SKM-1 treated with dmso at 0.1 percent for 144 hours (cell line): ENCODE measurements at regions not wholly inside any gene's neighbourhood (a gene's known extent, or its start where the extent isn't known, plus 50 kb on each side); places are given as distances from the start of the nearest gene placed in this dataset.
A peak's percentile ranks its signal among the peaks of the same experiment; 100 is the strongest.

Source experiments
- DNase-seq: peaks from one replicate; lab custom pipeline; 2025; ENCODE audit not compliant: unreplicated experiment; lab: John Stamatoyannopoulos, UW

GRCh38 chr15:96720251-96720650 lies 389.8 kb downstream of the NR2F2 start:
- DNase-seq = peak; percentile 91

- DNase-seq = peak; percentile 76
These were observed 390.2 kb downstream of the NR2F2 start for GRCh38 chr15:96720656-96721055.

GRCh38 chr15:96728591-96728990 lies 398.1 kb downstream of the NR2F2 start:
- peak; percentile 37 for DNase-seq

- DNase-seq = no peak
These were observed 402.2 kb downstream of the NR2F2 start for GRCh38 chr15:96732704-96733103.

GRCh38 chr15:96733721-96734120 lies 403.2 kb downstream of the NR2F2 start:
- DNase-seq = no peak

- no peak for DNase-seq
These were observed 405.2 kb downstream of the NR2F2 start for GRCh38 chr15:96735632-96736240.

- no peak for DNase-seq
These were observed 405.9 kb downstream of the NR2F2 start for GRCh38 chr15:96736384-96736783.

- peak; percentile 36 for DNase-seq
These were observed 406.9 kb downstream of the NR2F2 start for GRCh38 chr15:96737408-96737807.

- no peak for DNase-seq
These were observed 416.2 kb downstream of the NR2F2 start for GRCh38 chr15:96746665-96747064.

- DNase-seq = no peak
These were observed 416.8 kb downstream of the NR2F2 start for GRCh38 chr15:96747291-96747690.

- DNase-seq = no peak
These were observed 419.9 kb downstream of the NR2F2 start for GRCh38 chr15:96750361-96750760.

GRCh38 chr15:96756146-96756545 lies 425.6 kb downstream of the NR2F2 start:
- no peak for DNase-seq

GRCh38 chr15:96756656-96757055 lies 426.2 kb downstream of the NR2F2 start:
- no peak for DNase-seq

- no peak for DNase-seq
These were observed 432.1 kb downstream of the NR2F2 start for GRCh38 chr15:96762566-96762965.

GRCh38 chr15:96764501-96764900 lies 434.0 kb downstream of the NR2F2 start:
- DNase-seq = no peak

- DNase-seq = no peak
These were observed 434.4 kb downstream of the NR2F2 start for GRCh38 chr15:96764946-96765345.

- DNase-seq = no peak
These were observed 435.9 kb downstream of the NR2F2 start for GRCh38 chr15:96766366-96766765.

GRCh38 chr15:96767703-96768434 lies 437.4 kb downstream of the NR2F2 start:
- DNase-seq = no peak

GRCh38 chr15:96768435-96768789 lies 437.9 kb downstream of the NR2F2 start:
- DNase-seq = no peak

GRCh38 chr15:96771035-96771434 lies 440.5 kb downstream of the NR2F2 start:
- DNase-seq = no peak

- no peak for DNase-seq
These were observed 443.7 kb downstream of the NR2F2 start for GRCh38 chr15:96774216-96774615.

- no peak for DNase-seq
These were observed 453.2 kb downstream of the NR2F2 start for GRCh38 chr15:96783746-96784145.

- DNase-seq = peak; percentile 20
These were observed 459.5 kb downstream of the NR2F2 start for GRCh38 chr15:96790004-96790403.
